GM18868 (cell line): ENCODE measurements at regions not wholly inside any gene's neighbourhood (a gene's known extent, or its start where the extent isn't known, plus 50 kb on each side); places are given as distances from the start of the nearest gene placed in this dataset.
"Not testable (repeated sequence)": the region's sequence is repeated elsewhere in the genome, so short reads cannot be mapped to it uniquely, and the experiment has no call there.

ENCODE experiments used
- ATAC-seq: cut with Tn5 transposase; IDR thresholded peaks from one replicate; pipeline ENCODE4 v1.9.1; 2021; ENCODE audit warnings: mild to moderate bottlenecking, moderate library complexity; ENCODE audit not compliant: unreplicated experiment

DNA sequence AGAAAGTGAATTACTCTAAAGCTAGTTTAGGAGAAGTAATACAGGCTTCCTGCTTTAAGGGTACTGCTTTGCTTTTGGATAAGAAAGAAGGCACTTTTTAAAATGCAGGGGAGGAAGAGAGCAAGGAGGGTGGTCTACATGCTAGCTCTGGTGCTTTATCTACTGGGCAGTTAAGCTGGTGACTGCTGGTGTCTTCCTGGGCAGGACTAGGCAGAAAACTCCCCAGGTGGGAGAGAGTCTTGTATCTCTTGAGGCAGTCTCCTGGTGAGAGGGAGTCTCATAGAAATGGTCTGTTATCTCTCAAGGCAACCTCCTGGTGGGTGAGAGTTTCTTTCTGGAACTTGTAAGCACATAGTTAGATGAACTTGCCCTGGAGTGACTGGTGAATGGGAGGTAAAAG, 953.9 kb upstream of the GOT2 start:
- no peak for ATAC-seq

DNA sequence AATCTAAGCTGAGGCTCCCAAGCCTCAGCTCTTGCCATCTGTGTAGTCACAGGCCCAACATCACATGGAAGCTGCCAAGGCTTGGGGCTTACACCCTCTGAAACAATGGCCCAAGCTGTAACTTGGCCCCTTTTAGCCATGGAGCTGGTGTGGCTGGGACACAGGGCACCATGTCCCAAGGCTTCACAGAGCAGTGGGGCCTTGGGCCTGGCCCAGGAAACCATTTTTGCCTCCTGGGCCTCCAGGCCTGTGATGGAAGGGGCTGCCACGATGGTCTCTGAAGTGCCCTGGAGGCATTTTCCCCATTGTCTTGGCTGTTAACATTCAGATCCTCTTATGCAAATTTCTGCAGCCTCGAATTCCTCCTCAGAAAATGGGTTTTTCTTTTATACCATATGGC, 952.3 kb upstream of the GOT2 start:
- ATAC-seq, result no peak

DNA sequence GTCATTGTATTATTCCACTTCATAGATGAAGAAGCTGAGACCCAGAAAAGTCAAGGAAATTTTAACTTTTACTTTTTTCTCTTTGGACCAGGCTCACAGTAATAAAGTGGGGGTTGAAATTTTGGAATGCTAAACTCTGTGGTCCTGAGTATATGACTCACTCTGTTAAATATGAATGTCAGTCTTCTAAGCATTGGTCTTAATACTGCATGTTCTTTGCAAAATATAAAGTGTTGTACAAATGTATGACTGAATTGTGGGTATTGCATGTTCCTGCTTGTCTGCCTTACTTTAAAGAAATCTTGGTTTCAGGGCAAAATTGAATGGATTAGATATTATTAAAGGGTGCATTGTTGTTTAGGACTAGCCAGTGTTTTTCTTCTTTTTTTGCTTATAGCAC, 950.8 kb upstream of the GOT2 start:
- ATAC-seq, result no peak

DNA sequence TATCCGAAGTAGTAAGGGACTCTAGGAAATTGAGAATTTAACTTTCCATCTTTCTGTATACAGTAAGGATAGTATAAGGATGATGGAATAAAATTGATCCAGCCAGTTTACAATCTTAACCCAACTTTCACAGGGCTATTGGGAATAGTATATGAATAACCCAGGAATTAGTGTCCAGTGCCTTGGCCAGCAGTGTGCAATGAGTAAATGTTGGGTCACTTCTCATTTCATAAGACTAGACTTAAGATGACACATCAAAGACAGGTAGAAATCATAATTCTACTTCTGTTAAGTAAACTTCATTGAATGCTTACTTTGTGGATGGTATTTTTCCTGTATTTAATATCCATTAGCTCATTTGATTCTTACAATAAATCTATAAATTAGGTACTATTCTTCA, 949.6 kb upstream of the GOT2 start:
- no peak for ATAC-seq

DNA sequence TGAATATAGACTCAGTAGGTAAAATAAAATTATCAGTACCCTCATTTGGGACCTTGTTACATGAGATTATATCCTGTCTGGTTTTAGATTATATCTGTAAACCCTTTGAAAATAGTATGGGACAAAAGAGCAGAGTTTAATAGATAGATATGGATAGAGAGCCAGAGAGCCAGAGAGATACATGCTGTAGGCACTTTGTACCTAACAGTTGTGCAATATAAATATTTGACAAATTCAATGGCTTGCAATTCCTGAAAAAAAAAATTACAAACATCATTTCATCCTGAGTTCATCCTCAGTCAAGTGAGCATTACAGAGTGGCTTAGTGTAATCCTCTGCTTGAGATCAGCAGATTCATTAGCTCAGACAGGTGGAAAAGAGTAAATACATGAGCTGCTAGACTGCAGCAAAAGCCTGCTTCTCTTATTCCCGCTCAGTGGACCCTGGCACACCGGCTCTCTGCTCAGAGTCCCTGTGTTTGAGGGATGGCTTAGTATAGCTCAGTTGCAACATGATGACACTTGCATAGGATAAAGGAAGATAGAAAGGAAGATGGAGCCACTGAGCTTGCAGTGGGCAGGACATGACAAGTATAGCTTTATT, 931.6 kb upstream of the GOT2 start:
- ATAC-seq, result no peak

DNA sequence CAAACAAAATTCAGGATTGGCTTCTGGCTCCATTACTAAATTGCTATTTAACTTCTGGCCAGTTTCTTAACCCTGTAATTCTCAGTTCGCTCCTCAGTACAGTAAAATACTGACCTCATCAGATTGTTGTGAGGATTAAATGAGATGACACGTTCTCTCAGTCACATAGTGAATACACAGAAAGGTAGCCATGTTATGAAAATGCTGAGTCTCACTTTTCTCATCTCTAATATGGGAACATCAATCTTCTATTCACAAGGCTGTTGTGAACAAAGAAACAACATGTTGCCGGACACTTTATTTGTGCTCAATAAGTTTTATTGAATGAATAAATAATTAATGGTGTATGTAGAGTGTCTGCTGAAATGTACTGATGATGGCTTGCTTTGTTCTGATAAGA, 924.5 kb upstream of the GOT2 start:
- no peak for ATAC-seq

DNA sequence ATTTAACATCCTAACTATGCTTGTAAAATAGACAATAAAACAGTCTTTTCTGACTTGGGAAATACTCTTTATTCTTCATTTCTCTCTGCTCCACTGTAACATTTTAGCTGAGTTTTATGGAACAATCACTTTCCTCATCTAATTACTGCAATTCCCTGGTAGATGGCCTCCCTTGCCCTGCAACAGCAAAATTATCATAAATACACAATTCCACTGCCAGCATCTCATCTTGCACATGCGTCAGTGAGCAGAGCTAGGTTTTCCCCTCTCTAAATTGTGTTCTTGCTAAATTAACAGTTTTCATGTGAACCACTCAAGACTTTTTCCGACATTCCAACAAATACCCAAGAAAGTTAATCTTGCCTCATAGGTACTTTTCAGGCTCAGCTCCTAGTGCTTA, 920.9 kb upstream of the GOT2 start:
- no peak for ATAC-seq

DNA sequence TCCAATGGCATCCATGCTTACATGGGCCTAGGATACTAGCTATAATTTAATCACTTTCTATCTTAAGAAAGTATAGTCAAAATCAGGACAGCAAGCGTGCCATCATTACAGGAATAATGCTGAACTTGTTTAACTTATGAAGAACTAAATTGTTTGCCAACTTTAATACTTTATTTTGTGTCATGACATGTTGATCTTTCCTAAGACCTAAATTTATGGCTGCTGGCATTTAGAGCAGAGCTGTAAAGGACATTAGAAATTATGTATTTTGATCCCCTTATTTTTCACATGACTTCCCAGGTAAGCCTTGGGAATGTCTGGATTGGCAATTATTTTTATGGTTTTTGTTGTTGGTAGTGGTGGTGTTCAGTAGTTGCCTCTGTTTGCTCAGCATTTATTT, 920.3 kb upstream of the GOT2 start:
- ATAC-seq, result no peak

DNA sequence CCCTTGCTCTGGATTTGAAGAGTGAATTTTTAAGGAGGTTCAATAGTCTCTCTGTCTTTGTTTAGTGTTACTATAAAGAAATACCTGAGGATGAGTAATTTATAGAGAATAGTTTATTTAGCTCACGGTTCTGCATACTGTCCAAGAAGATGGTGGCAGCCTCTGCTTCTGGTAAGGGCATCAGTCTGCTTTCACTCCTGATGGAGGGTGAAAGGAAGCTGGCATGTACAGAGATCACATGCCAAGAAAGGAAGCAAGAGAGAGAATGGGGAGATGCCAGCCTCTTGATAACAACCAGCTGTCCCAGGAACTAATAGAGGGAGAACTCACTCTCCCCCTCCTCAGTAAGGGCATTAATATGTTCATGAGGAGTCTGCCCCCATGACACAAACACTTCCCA, 917.5 kb upstream of the GOT2 start:
- ATAC-seq, result no peak

DNA sequence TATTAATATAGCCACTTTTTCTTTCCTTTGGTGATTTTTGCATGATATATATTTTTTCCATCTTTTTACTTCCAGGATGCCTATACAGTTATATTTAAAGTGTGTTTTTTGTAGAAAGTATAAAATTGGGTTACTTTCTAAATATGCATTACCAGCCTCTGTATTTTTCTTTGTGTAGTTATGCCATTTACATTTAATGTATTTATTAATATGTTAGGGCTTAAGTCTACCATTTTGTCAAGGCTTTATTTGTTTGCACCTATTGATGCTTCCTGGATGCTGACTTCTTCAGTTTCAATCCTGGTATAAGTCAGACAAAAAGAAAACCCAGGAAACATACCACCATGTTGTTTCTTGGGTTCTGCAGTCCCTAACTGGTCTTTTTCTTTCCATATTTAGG, 911.1 kb upstream of the GOT2 start:
- ATAC-seq, result no peak

DNA sequence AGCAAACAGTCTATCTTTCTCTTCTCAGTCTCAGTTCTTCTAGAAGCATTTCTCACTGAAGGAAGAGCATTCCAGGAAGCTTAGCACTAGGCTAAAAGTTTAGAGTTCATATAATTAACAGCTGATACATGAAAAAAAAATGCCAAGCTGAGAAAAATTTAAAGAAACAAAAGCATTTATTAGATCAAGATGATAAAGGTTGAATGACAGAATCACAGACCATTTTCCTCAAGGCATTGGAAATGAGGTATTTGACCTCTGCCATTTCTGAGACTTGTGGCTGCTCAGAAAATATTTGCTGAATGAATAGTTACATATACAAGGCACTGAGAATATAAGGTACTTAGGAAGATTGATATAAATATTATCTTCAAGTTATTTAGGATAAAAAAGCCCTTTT, 901.6 kb upstream of the GOT2 start:
- ATAC-seq, result no peak

DNA sequence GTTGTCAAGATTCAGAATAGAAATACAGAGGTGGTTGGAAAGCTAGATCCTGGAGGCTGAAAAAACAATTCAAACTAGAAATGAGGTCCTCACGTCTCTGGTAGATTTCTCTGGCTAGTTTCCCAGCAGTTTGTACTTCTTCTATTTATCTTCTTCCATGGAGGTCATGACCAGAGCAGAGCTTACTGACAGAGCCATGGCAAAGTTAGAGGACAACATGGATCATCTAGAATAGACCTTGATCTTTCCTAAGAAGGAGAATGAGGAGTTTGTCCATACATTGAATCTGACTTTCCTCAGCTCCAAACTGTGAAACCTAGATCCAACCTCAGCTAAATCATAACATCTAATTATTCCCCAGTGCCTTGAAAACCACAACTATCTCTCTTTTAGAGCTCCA, 900.8 kb upstream of the GOT2 start:
- no peak for ATAC-seq

DNA sequence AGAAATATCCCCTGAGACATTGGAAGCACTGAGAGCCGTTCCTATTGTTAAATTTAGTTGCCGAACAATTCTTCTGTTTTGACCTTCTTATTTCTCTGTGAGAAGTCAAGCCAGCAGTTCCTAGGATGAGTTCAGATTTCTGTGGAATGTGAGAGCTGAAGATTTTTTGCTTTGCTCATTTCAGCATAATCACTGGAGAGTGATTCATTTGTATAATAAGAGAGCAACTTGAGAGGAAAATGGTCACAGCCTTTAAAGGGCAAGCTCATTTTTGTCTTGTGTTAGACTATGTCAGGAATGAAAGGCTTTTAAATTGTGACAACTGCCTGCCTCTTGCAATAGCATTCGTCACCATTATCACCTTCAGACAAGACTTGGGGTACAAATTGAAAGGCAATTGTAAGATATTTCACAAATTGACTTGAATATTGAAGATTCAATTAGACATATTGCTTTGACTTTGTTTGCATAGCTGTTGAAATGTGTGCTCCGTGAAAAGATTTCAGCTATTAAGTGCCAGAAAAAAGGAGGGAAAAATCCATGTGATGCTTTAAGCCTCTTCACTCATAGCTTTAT, 900.0 kb upstream of the GOT2 start:
- no peak for ATAC-seq

DNA sequence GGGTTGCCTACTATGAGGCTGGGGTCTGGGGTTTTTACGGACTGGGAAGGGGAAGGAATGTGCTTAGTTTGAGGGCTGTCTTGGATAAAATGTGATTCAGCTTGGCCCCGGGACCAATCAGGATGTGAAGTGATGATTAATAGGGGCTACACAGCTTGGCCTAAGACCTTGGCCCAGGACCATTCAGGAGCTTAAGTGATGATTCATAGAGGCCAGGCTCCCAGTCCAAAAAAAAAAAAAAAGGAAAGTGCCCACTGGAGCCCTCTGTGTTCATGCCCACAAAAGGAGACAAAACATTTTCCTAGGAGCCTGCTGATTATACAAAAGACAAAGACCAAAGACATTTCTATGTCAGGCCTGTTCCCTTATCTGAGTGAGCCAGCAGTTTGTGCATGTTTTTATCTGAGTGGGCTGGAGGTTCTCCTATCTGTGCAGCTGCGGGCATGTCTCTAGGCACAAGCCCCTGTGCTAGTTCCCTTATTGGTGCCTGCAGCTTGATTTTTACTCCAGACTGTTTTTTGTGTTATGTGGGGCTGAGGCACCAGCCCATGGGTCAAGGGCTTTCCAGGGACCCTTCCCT, 898.2 kb upstream of the GOT2 start:
- no peak for ATAC-seq

DNA sequence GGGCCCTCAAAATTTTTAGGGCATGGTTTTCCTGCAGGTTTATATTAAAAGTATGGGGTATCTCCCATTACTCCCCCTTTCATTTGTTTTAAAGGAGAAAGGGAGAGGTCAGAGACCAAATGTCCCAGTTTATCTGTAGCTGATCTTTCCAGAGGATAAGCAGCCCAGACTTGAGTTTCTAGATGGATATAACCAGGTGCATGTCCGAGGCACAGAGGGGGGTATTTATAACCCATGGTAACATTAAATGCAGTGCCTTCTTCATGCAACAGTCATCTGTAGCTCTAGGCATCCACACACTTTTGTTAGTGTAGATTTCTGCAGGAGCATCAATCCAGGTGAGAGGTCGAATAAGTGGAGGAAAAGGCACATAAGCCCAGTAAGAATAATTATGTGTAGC, 890.3 kb upstream of the GOT2 start:
- not testable (repeated sequence) for ATAC-seq

DNA sequence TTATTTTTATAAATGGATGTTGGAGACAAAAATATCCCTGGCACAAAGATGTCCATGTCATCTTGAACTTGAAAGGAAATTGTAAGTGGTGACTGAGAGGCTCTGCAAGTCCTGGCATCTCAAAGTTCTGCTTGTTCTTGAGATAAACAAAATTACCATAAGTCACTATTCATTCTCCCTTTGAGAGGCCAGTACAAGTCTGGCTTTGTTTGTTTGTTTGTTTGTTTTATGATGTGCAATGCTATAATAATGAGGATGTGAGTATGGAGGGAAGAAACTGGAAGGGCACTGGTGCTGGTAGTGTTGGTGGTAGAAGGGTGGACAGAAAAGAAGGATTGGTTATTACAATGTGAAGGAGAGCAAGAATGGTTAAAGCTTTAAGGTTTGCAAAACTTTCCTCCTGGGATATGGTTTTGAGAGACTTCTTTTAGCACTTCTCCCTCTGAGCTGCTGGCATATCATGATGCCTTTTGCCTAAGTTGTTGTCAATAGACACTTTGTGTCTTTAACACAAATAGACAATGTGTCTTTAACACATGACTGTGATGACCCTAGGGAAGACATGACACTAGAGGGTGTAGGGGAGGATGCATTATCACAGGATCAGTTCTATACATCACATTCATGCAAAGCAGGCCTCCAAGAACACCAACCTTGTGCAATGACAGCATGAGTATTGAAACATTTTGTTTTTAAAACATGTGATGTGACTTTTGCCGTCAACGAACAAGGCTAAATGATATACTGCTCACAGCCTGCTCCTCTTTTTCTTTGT, 880.5 kb upstream of the GOT2 start:
- no peak for ATAC-seq

DNA sequence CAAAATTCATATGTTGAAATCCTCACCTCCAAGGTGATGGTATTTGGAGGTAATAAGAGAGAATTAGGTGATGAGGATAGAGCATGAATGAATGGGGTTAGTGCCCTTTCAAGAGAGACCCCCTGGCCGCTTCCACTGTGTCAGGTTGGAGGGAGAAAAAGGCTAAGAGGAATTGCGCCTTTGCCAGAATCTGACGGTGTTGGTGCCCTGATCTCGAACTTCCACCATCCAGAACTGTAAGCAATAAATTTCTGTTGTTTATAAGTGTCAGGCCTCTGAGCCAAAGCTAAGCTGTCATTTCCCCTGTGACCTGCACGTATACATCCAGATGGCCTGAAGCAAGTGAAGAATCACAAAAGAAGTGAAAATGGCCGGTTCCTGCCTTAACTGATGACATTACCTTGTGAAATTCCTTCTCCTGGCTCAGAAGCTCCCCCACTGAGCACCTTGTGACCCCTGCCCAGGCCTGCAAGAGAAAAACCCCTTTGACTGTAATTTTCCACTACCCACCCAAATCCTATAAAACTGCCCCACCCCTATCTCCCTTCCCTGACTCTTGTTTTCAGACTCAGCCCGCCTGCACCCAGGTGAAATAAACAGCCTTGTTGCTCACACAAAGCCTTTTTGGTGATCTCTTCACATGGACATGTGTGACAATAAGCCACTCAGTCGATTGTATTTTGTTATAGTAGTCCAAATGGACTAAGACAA, 878.9 kb upstream of the GOT2 start:
- not testable (repeated sequence) for ATAC-seq

DNA sequence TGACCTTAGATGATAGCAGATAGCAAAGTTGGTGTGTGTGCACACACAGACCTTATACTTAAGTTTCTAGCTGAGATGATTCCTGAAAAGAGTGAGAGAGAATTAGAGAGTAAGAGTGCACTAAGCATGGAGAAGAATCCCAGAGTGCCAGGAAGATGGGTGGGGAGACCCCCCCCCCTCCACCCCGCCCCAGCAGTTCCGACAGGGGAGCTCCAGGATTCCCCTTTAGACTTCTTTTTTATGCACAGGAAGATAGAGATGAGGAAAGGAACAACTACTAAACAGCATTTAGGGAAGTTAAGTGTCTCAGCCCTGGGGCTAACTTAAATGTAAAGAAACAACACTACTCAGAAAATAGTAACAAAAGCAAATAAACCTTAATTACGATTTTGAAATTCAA, 878.0 kb upstream of the GOT2 start:
- ATAC-seq, result no peak

DNA sequence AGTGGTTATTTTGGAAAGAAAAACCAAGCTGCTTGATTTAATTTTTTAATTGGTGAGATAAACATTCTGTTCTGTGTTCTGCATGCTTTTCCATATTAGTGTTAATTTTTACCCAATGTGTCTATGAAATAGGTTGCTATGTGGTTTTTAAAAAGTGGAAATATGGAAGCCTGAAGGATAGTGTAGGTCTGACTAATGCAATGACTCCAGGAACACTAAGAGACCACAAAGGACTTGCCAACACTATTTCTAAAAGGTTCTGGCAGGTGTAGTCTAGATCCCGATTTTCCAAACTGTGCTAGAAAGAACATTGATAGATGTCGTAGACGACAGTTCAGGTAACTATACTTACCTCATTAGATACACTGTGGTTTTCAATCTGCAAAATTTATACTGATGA, 877.4 kb upstream of the GOT2 start:
- no peak for ATAC-seq

DNA sequence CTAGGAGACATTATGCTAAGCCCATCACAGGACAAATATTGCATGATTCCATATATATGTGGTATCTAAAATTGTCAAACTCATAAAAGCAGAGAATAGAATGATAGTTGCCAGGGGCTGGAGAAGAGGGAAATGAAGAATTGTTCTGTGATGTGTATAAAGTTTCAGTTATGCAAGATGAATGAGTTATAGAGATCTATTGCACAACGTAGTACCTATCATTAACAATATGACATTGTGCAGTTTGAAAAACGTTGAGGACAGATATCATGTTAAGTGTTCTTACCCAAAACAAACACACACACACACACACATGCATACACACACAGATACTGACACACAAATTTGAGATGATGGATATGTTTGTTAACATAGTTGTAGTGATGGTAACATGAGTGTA, 871.6 kb upstream of the GOT2 start:
- no peak for ATAC-seq

DNA sequence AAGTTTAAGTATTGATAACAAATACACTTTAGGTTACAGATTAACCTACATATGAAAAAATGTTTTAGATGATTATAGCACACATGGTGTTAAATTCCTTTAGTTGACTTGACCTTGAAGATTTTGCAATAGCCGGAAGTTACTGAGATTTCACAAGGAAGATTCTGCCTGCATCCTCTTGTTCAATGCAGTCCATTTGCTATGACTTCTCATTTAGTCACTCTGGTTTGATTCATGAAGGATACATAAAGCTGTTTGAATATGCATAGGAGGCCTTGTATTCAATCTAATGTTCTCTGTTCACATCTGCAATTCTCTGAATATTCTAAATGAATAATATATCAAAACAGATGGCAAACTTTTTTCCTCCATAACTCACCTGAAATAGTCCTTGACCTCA, 870.2 kb upstream of the GOT2 start:
- ATAC-seq, result no peak

DNA sequence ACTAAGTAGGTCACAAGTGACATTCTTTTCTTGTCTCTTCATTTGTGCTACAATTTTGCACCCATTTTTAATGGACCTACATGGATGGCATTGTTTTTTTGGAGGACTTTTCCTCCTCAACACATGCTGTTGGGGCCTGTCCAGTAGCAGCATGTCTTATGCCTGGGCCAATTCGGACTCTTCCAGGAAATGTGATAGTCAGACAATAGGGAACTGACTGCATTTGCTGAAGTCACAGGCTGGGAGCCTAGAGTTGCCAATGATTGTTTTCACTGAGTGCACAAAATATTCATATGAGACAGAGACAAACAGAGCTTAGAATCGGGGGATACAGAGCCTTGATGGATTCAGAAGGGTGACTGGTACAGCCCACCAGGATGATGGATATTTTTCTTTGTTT, 867.3 kb upstream of the GOT2 start:
- ATAC-seq, result no peak
